ENCODE measurements at regions not wholly inside any gene's neighbourhood (a gene's known extent, or its start where the extent isn't known, plus 50 kb on each side); places are given as distances from the start of the nearest gene placed in this dataset.

- Histone ChIP-seq H3K4me1 (ENCODE audit: control insufficient read depth, extremely low read depth, insufficient read depth, low read length) (peaks cover 12% of the 10 kb centered on the region), H3K4me2 (ENCODE audit: insufficient read depth, low read length) (no peak overlapping the region), H3K9me3 (replicated peaks; ENCODE audit: control insufficient read depth, insufficient read depth, low read length) (no peaks in the 10 kb centered on the region), H2AFZ (ENCODE audit: low read depth, low read length) (no peak overlapping the region), H3K79me2 (ENCODE audit: control insufficient read depth, insufficient read depth, low read length) (no peaks in the 10 kb centered on the region), H4K20me1 (replicated peaks; ENCODE audit: control insufficient read depth, extremely low read depth, insufficient read depth, low read length) (no peaks in the 10 kb centered on the region), H3K9me1 (replicated peaks; ENCODE audit: control insufficient read depth, extremely low read depth, insufficient read depth, low read length) (no peaks in the 10 kb centered on the region), H3K27ac (ENCODE audit: insufficient read depth, low read depth, low read length) (no peak overlapping the region), H3K4me3 (replicated peaks in 1 of 3; ENCODE audit: insufficient read depth in 1 of 3, low read depth in 1 of 3, low read length in 3 of 3) (no peak overlapping the region), H3K36me3 (ENCODE audit: control insufficient read depth in 2 of 2, extremely low read depth in 1 of 2, insufficient read depth in 2 of 2, low read length in 2 of 2) (no peaks in the 10 kb centered on the region), H3K9ac (replicated peaks; ENCODE audit: extremely low read depth, insufficient read depth, low read length) (no peak overlapping the region), H3K27me3 (ENCODE audit: control insufficient read depth in 2 of 2, insufficient read depth in 2 of 2, low read length in 2 of 2) (no peaks in the 10 kb centered on the region)
- ChIA-PET POLR2A (no interaction called here), CTCF (no interaction called here)
- DNase-seq (ENCODE audit: low read depth, low spot score) (no peak), FAIRE-seq (no peak)
- intact Hi-C loops (cut with micrococcal nuclease) (loop anchor here (5.0 kb wide), 1 partner anchor 93 kb away; no protein-coding TSS in a partner anchor), dilution Hi-C loops (cut with MboI; ENCODE audit: extremely low pct_ligation_motif_present, low sequenced_read_pairs) (no loop called here)
- TF ChIP-seq MAX (IDR thresholded peaks at IDR 0.05; ENCODE audit: insufficient read depth, insufficient read length) (no peak), MYC (IDR thresholded peaks at IDR 0.05; ENCODE audit: low read depth, low read length) (no peak), FOS (IDR thresholded peaks at IDR 0.05; ENCODE audit: borderline replicate concordance, insufficient read depth, low read length) (no peak), JUN (IDR thresholded peaks at IDR 0.05; ENCODE audit: borderline replicate concordance, insufficient read depth, insufficient read length, low read depth) (no peak), GATA2 (IDR thresholded peaks at IDR 0.05; ENCODE audit: insufficient read depth, insufficient read length, low read depth, low read length) (no peak), POLR2AphosphoS5 (IDR thresholded peaks at IDR 0.05; ENCODE audit: insufficient read depth, low read depth, low read length) (no peak), CTCF (IDR thresholded peaks at IDR 0.05; ENCODE audit: extremely low read depth in 1 of 2, insufficient read depth in 1 of 2, low read depth in 1 of 2, low read length in 2 of 2) (no peak), POLR2A (IDR thresholded peaks at IDR 0.05; ENCODE audit: low read depth, low read length) (no peak), EZH2 (IDR thresholded peaks at IDR 0.05; ENCODE audit: borderline replicate concordance, low read depth, low read length, severe bottlenecking) (no peak)
- no TSS peak for BruUV-seq (replicated peaks)
Measured at GRCh38 chr4:17010426-17011087, 112.1 kb upstream of the LDB2 start.
